ENCODE measurements at regions not wholly inside any gene's neighbourhood (a gene's known extent, or its start where the extent isn't known, plus 50 kb on each side); places are given as distances from the start of the nearest gene placed in this dataset.

DNA sequence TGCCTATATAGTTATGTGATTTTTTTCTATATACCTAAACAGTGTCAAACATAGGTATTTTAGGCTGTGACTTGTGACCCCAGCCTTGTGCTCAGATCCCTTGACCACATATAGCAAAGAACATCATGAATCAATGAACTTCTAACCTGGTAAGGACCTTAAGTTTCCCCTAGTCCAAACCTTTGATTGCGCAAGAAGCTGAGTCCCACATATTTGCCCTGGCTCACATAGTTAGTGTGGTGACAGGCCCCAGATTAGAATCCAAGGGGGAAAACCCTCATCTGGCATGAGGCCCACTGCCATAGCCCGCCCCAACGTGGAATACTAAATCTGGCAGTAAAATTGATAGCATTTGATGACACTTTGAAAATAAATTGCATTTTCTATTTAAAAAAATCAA, 171.8 kb downstream of the MZT1 start:
- TF ChIP-seq GABPA (IDR thresholded peaks at IDR 0.05; ENCODE audit: low read depth) = no peak
- TF ChIP-seq, protein P1, sequence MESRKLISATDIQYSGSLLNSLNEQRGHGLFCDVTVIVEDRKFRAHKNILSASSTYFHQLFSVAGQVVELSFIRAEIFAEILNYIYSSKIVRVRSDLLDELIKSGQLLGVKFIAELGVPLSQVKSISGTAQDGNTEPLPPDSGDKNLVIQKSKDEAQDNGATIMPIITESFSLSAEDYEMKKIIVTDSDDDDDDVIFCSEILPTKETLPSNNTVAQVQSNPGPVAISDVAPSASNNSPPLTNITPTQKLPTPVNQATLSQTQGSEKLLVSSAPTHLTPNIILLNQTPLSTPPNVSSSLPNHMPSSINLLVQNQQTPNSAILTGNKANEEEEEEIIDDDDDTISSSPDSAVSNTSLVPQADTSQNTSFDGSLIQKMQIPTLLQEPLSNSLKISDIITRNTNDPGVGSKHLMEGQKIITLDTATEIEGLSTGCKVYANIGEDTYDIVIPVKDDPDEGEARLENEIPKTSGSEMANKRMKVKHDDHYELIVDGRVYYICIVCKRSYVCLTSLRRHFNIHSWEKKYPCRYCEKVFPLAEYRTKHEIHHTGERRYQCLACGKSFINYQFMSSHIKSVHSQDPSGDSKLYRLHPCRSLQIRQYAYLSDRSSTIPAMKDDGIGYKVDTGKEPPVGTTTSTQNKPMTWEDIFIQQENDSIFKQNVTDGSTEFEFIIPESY (IDR thresholded peaks at IDR 0.05) = no peak
- TF ChIP-seq, protein P2, sequence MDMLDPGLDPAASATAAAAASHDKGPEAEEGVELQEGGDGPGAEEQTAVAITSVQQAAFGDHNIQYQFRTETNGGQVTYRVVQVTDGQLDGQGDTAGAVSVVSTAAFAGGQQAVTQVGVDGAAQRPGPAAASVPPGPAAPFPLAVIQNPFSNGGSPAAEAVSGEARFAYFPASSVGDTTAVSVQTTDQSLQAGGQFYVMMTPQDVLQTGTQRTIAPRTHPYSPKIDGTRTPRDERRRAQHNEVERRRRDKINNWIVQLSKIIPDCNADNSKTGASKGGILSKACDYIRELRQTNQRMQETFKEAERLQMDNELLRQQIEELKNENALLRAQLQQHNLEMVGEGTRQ (IDR thresholded peaks at IDR 0.05; ENCODE audit: borderline replicate concordance, low read depth, low read length) = no peak
- TF ChIP-seq, protein P3, sequence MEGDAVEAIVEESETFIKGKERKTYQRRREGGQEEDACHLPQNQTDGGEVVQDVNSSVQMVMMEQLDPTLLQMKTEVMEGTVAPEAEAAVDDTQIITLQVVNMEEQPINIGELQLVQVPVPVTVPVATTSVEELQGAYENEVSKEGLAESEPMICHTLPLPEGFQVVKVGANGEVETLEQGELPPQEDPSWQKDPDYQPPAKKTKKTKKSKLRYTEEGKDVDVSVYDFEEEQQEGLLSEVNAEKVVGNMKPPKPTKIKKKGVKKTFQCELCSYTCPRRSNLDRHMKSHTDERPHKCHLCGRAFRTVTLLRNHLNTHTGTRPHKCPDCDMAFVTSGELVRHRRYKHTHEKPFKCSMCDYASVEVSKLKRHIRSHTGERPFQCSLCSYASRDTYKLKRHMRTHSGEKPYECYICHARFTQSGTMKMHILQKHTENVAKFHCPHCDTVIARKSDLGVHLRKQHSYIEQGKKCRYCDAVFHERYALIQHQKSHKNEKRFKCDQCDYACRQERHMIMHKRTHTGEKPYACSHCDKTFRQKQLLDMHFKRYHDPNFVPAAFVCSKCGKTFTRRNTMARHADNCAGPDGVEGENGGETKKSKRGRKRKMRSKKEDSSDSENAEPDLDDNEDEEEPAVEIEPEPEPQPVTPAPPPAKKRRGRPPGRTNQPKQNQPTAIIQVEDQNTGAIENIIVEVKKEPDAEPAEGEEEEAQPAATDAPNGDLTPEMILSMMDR (IDR thresholded peaks at IDR 0.05 in 2 of 3, conservative IDR thresholded peaks at IDR 0.05 in 1 of 3; ENCODE audit: control insufficient read depth in 2 of 3, extremely low read depth in 1 of 3, insufficient read depth in 1 of 3, low read depth in 3 of 3, low read length in 3 of 3) = no peak
- TF ChIP-seq POLR2A (IDR thresholded peaks at IDR 0.05; ENCODE audit: low read depth, low read length) = no peak
- no peak for TF ChIP-seq KDM1A (IDR thresholded peaks at IDR 0.05; ENCODE audit: borderline replicate concordance)
- no peak for TF ChIP-seq DPF2 (IDR thresholded peaks at IDR 0.05)
- no peak for TF ChIP-seq EZH2 (IDR thresholded peaks at IDR 0.05; ENCODE audit: borderline replicate concordance, control insufficient read depth, low read depth, low read length)
